Activated CD4-positive, alpha-beta T cell treated with anti-CD3 and anti-CD28 coated beads, Interleukin-2, amount 50 U/mL, for 16 hours (primary cell): ENCODE measurements at regions not wholly inside any gene's neighbourhood (a gene's known extent, or its start where the extent isn't known, plus 50 kb on each side); places are given as distances from the start of the nearest gene placed in this dataset.
"Not testable (repeated sequence)": the region's sequence is repeated elsewhere in the genome, so short reads cannot be mapped to it uniquely, and the experiment has no call there.

Experiments used
- DNase-seq: peaks from one replicate; pipeline ENCODE4 v3.0.0-alpha.2; 2020

- DNase-seq = no peak
Measured at GRCh38 chr5:60487885-60488442, 212.0 kb downstream of the DEPDC1B start.

GRCh38 chr5:60487476-60487875, 212.5 kb downstream of the DEPDC1B start:
- no peak for DNase-seq

GRCh38 chr5:60485361-60485760, 214.6 kb downstream of the DEPDC1B start:
- DNase-seq = no peak

GRCh38 chr5:60483050-60483449, 216.9 kb downstream of the DEPDC1B start:
- DNase-seq = no peak

GRCh38 chr5:60482301-60482700, 217.7 kb downstream of the DEPDC1B start:
- DNase-seq = no peak

GRCh38 chr5:60479542-60479941, 220.4 kb downstream of the DEPDC1B start:
- no peak for DNase-seq

- DNase-seq = no peak
Measured at GRCh38 chr5:60477849-60478248, 222.1 kb downstream of the DEPDC1B start.

- no peak for DNase-seq
Measured at GRCh38 chr5:60473654-60474053, 226.3 kb downstream of the DEPDC1B start.

- not testable (repeated sequence) for DNase-seq
Measured at GRCh38 chr5:60473027-60473426, 226.9 kb downstream of the DEPDC1B start.

GRCh38 chr5:60470881-60471280, 229.1 kb downstream of the DEPDC1B start:
- DNase-seq = no peak

GRCh38 chr5:60469286-60469685, 230.7 kb downstream of the DEPDC1B start:
- no peak for DNase-seq

- no peak for DNase-seq
Measured at GRCh38 chr5:60463179-60463868, 236.6 kb downstream of the DEPDC1B start.

- no peak for DNase-seq
Measured at GRCh38 chr5:60458666-60459065, 241.3 kb downstream of the DEPDC1B start.

GRCh38 chr5:60457233-60457632, 242.7 kb downstream of the DEPDC1B start:
- no peak for DNase-seq

GRCh38 chr5:60455589-60455988, 244.4 kb downstream of the DEPDC1B start:
- no peak for DNase-seq

GRCh38 chr5:60454277-60454676, 245.7 kb downstream of the DEPDC1B start:
- DNase-seq = not testable (repeated sequence)

- no peak for DNase-seq
Measured at GRCh38 chr5:60453186-60453976, 246.6 kb downstream of the DEPDC1B start.

- no peak for DNase-seq
Measured at GRCh38 chr5:60448600-60448999, 251.4 kb downstream of the DEPDC1B start.

GRCh38 chr5:60447488-60447920, 252.5 kb downstream of the DEPDC1B start:
- DNase-seq = no peak

- DNase-seq = no peak
Measured at GRCh38 chr5:60446917-60447316, 253.0 kb downstream of the DEPDC1B start.

GRCh38 chr5:60445921-60446320, 254.0 kb downstream of the DEPDC1B start:
- no peak for DNase-seq

GRCh38 chr5:60445427-60445826, 254.5 kb downstream of the DEPDC1B start:
- no peak for DNase-seq

GRCh38 chr5:60444661-60445360, 255.2 kb downstream of the DEPDC1B start:
- DNase-seq = no peak
